HEK293 (cell line): ENCODE measurements at regions not wholly inside any gene's neighbourhood (a gene's known extent, or its start where the extent isn't known, plus 50 kb on each side); places are given as distances from the start of the nearest gene placed in this dataset.

Experiments
- GLI4 ChIP-seq: fragments of 450-650 bp; formaldehyde crosslinking; IDR thresholded peaks from 2 replicates; pipeline ENCODE4 v1.5.1; 2016; ENCODE audit warnings: missing biosample characterization, missing genetic modification characterization
- PRDM4 ChIP-seq: fragments of 450-650 bp; formaldehyde crosslinking; IDR thresholded peaks from 2 replicates; pipeline ENCODE4 v1.5.1; 2017; ENCODE audit warnings: missing biosample characterization, missing genetic modification characterization
- TCF7L2 ChIP-seq: IDR thresholded peaks from 2 replicates; pipeline ENCODE4 v1.6.1; 2011; ENCODE audit warnings: low read depth, mild to moderate bottlenecking, inconsistent platforms, low read length, moderate library complexity, borderline replicate concordance
- ZNF184 ChIP-seq: fragments of 450-650 bp; IDR thresholded peaks from 2 replicates; pipeline ENCODE4 v1.5.1; 2018; ENCODE audit warnings: missing biosample characterization, mild to moderate bottlenecking, missing genetic modification characterization
- ZNF274 ChIP-seq, 2 experiments: fragments of 200-500 bp in 1 of 2; fragments of 450-650 bp in 1 of 2; sonication (Bioruptor generic) in 1 of 2; formaldehyde crosslinking in 1 of 2; IDR thresholded peaks; 2 replicates each; pipeline versions ENCODE4 v1.5.1 to v1.6.1; 2014 to 2016; ENCODE audit warnings: borderline replicate concordance in 1 of 2, inconsistent platforms in 1 of 2, low read length in 1 of 2, missing biosample characterization in 1 of 2, missing genetic modification characterization in 1 of 2
- ZNF341 ChIP-seq: fragments of 450-650 bp; formaldehyde crosslinking; IDR thresholded peaks from 2 replicates; pipeline ENCODE4; 2016; ENCODE audit warnings: low read depth, missing biosample characterization, missing genetic modification characterization
- ZNF404 ChIP-seq: fragments of 450-650 bp; formaldehyde crosslinking; IDR thresholded peaks from 2 replicates; pipeline ENCODE4 v1.5.1; 2017; ENCODE audit warnings: missing biosample characterization, missing genetic modification characterization
- TF ChIP-seq, protein P1 (sequence below): fragments of 450-650 bp; formaldehyde crosslinking; IDR thresholded peaks from 2 replicates; pipeline ENCODE4 v1.5.1; 2016; ENCODE audit warnings: missing biosample characterization, missing genetic modification characterization
- TF ChIP-seq, protein P2 (sequence below): fragments of 450-650 bp; formaldehyde crosslinking; IDR thresholded peaks from 2 replicates; pipeline ENCODE4 v1.5.1; 2016; ENCODE audit warnings: missing biosample characterization, missing genetic modification characterization

DNA sequence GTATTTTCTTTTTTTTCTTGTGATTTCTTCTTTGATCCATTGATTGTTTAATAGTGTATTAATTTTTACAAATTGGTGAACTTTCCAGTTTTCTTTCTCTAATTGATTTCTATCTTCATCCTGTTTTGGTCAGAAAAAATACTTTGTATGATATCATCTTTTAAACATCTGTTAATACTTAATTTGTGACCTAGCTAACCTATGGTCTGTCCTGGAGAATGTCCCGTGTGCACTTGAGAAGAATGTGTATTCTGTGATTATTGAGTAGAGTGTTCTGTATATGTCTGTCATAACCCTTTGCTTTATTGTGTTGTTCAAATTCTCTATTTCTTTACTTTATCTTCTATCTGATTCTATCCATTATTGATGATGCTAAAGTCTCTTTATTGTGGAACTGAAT is 65.8 kb upstream of the ZEB1 start:
- TF ChIP-seq, protein P1, sequence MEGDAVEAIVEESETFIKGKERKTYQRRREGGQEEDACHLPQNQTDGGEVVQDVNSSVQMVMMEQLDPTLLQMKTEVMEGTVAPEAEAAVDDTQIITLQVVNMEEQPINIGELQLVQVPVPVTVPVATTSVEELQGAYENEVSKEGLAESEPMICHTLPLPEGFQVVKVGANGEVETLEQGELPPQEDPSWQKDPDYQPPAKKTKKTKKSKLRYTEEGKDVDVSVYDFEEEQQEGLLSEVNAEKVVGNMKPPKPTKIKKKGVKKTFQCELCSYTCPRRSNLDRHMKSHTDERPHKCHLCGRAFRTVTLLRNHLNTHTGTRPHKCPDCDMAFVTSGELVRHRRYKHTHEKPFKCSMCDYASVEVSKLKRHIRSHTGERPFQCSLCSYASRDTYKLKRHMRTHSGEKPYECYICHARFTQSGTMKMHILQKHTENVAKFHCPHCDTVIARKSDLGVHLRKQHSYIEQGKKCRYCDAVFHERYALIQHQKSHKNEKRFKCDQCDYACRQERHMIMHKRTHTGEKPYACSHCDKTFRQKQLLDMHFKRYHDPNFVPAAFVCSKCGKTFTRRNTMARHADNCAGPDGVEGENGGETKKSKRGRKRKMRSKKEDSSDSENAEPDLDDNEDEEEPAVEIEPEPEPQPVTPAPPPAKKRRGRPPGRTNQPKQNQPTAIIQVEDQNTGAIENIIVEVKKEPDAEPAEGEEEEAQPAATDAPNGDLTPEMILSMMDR, result no peak
- TF ChIP-seq ZNF341 (tag by site-specific recombination), result no peak
- no peak for TF ChIP-seq PRDM4 (tag by site-specific recombination)
- TF ChIP-seq GLI4 (tag by site-specific recombination), result no peak
- TF ChIP-seq TCF7L2, result no peak
- no peak for TF ChIP-seq ZNF404 (tag by site-specific recombination)
- TF ChIP-seq ZNF274 (IDR thresholded peaks at IDR 0.05; ENCODE audit: low read length), result no peak
- TF ChIP-seq ZNF274 (tag by site-specific recombination; IDR thresholded peaks at IDR 0.05; ENCODE audit: borderline replicate concordance), result no peak
- TF ChIP-seq ZNF184, result no peak
- TF ChIP-seq, protein P2, sequence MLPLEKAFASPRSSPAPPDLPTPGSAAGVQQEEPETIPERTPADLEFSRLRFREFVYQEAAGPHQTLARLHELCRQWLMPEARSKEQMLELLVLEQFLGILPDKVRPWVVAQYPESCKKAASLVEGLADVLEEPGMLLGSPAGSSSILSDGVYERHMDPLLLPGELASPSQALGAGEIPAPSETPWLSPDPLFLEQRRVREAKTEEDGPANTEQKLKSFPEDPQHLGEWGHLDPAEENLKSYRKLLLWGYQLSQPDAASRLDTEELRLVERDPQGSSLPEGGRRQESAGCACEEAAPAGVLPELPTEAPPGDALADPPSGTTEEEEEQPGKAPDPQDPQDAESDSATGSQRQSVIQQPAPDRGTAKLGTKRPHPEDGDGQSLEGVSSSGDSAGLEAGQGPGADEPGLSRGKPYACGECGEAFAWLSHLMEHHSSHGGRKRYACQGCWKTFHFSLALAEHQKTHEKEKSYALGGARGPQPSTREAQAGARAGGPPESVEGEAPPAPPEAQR (tag by site-specific recombination), result no peak
